Ectodermal cell (in vitro differentiated cells): ENCODE measurements at regions not wholly inside any gene's neighbourhood (a gene's known extent, or its start where the extent isn't known, plus 50 kb on each side); places are given as distances from the start of the nearest gene placed in this dataset.

Source experiments
- H3K27ac ChIP-seq: 2 replicates; pipeline ENCODE4 v1.7.0; 2013; ENCODE audit warnings: mild to moderate bottlenecking, low read depth, low read length; ENCODE audit not compliant: insufficient read depth, poor library complexity, severe bottlenecking
- H3K27me3 ChIP-seq: 2 replicates; pipeline ENCODE4 v1.7.0; 2013; ENCODE audit warnings: mild to moderate bottlenecking, low read length; ENCODE audit not compliant: insufficient read depth, control insufficient read depth, poor library complexity, severe bottlenecking
- H3K36me3 ChIP-seq: one replicate; pipeline ENCODE4 v1.7.0; 2013; ENCODE audit warnings: low read length; ENCODE audit not compliant: control insufficient read depth, insufficient read depth
- H3K4me1 ChIP-seq: one replicate; pipeline ENCODE4 v1.7.0; 2013; ENCODE audit warnings: low read length; ENCODE audit not compliant: control insufficient read depth, insufficient read depth
- H3K4me3 ChIP-seq: 2 replicates; pipeline ENCODE4 v1.7.0; 2013; ENCODE audit warnings: low read depth, low read length, control low read depth; ENCODE audit not compliant: insufficient read depth
- H3K9me3 ChIP-seq: 2 replicates; pipeline ENCODE4 v1.7.0; 2013; ENCODE audit warnings: mild to moderate bottlenecking, low read length, moderate library complexity; ENCODE audit not compliant: control insufficient read depth
- WGBS, 2 experiments: methylation state at CpG; one replicate each; pipeline ENCODE4 v1.1.7; 2013; ENCODE audit warnings: missing lambda C conversion rate in 2 of 2; 5-methylcytosine and 5-hydroxymethylcytosine counted together

DNA sequence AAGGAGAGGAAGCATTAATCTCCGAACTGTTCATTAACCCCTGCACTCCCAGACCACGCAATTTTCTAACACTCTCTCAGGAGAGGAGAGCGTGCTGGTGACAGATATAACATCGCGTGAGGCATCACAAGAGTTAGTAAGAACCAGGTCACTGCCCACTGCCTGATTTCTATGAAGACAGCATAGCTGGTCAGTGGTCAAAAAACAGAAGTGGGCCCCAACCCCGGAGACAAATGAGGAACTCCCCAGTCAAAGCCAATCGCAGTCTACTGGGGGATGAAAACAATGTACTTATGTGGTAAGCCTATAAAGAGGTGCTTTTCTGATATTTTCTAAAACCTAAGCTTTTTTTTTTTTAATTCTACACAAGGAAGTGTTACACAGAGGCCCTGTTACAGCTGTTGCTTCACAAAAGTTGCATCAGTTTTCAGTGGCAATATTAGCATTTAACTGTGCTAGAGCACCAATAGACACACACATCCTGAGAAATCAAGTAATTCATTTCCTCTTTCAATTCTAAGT, 231.8 kb upstream of the IRF2BP2 start:
- no peaks in the 10 kb centered on the region for H3K9me3 ChIP-seq
- 93 to 94% methylated on average over 6 to 7 of the region's 7 CpGs for WGBS, 2 experiments
- H3K36me3 ChIP-seq = no peaks in the 10 kb centered on the region
- no peak overlapping the region for H3K27ac ChIP-seq
- no peaks in the 10 kb centered on the region for H3K27me3 ChIP-seq
- no peaks in the 10 kb centered on the region for H3K4me1 ChIP-seq
- H3K4me3 ChIP-seq = no peak overlapping the region

DNA sequence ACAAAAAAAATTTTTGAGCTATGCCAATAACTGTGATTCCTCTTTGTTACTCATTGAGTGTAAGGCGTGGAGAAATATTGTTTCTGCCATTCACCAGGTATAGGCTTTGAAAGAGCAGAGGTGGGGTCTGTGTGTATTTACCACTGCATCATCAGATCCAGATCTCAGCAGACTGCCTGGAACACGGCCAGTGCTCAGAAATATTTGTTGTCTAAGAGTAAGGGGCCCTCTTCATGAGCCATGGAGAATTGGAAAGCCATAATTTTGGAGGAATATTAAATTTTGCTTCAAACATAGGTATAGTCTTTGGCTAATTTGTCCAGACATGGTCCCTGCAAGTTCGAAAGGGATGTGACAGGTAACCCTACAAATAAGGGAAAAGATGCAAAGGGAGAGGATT, 231.3 kb upstream of the IRF2BP2 start:
- H3K4me1 ChIP-seq = no peaks in the 10 kb centered on the region
- H3K9me3 ChIP-seq = no peaks in the 10 kb centered on the region
- no peak overlapping the region for H3K4me3 ChIP-seq
- no peak overlapping the region for H3K27ac ChIP-seq
- H3K36me3 ChIP-seq = no peaks in the 10 kb centered on the region
- 88% methylated on average over 3 of the region's 3 CpGs for WGBS, 2 experiments
- no peaks in the 10 kb centered on the region for H3K27me3 ChIP-seq

DNA sequence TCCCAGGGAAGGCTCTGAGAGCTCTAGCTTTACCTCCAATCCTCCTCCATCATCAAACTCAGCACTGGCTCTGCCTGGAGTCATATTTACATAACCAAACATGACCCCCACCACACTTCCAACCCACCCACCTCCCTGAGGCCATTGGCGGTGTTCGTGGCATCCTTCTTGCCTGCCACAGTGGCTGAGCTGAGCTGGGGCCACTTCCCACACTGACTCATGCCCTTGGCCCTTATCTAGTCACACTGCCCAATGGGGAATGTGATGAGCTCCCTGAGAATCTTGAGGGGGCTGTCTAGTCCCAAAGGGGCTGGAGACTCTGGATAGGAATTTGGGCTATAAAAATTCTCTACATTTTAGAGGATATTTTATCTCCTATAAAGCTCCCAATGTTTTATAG, 230.9 kb upstream of the IRF2BP2 start:
- Histone ChIP-seq H3K4me1 (no peaks in the 10 kb centered on the region), H3K27ac (no peak overlapping the region), H3K4me3 (no peak overlapping the region), H3K9me3 (no peaks in the 10 kb centered on the region), H3K36me3 (no peaks in the 10 kb centered on the region), H3K27me3 (no peaks in the 10 kb centered on the region)
- WGBS, 2 experiments = 95 to 100% methylated on average over 2 of the region's 2 CpGs

DNA sequence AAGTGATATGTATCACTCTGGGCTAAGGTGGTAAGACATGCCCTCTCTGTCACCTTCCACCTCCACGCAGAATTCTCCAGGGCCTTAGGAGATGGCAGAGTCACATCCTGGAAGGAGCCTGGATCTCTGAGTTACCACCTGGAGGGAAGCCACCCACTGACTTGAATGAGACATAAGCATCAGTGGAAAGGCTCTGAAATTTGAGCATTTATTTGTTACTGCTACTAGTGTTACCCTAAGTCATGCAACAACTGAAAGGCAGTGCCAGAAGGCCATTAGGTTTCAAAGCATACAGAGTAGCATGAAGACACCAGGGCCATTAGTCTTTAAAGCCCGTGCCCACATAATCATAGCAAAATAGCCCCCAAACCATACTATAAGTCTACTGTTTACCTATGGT, 230.3 kb upstream of the IRF2BP2 start:
- 94 to 97% methylated on average over 2 of the region's 2 CpGs for WGBS, 2 experiments
- no peak overlapping the region for H3K4me3 ChIP-seq
- H3K9me3 ChIP-seq = no peaks in the 10 kb centered on the region
- H3K27ac ChIP-seq = no peak overlapping the region
- H3K4me1 ChIP-seq = no peaks in the 10 kb centered on the region
- no peaks in the 10 kb centered on the region for H3K27me3 ChIP-seq
- H3K36me3 ChIP-seq = no peaks in the 10 kb centered on the region

DNA sequence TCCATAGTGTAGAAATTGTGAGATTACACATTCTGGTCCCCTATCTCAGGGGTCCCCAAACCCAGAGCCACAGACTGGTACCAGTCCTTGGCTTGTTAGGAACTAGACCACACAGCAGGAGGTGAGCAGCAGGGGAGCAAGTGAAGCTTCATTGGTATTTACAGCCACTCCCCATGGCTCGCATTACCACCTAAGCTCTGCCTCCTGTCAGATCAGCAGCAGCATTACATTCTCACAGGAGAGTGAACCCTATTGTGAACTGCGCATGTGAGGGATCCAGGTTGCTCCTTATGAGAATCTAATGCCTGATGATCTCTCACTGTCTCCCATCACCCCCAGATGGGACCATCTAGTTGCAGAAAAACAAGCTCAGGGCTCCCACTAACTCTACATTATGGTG, 229.7 kb upstream of the IRF2BP2 start:
- Histone ChIP-seq H3K27me3 (no peaks in the 10 kb centered on the region), H3K9me3 (no peaks in the 10 kb centered on the region), H3K27ac (no peak overlapping the region), H3K4me3 (no peak overlapping the region), H3K4me1 (no peaks in the 10 kb centered on the region), H3K36me3 (no peaks in the 10 kb centered on the region)
- WGBS, 2 experiments = 93 to 97% methylated on average over 2 of the region's 2 CpGs

DNA sequence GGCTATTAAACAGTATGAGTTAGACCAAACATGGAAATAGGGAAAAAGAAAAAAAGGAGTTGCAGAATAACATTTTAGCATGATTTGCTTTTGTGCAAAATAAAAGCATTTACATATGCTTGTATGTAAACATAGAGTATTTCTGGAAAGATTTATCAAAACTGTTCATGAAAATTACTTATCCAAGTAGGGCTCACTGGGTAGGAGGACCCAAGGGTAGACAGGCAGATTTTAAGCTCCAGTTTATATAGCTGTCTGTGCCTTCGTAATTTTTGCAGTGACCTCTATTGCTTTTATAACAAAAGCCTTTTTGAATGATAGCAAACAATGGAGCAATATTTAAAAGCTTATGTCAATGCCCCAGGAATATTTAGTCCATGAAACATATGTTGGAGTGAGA, 228.8 kb upstream of the IRF2BP2 start:
- Histone ChIP-seq H3K4me3 (no peak overlapping the region), H3K9me3 (no peaks in the 10 kb centered on the region), H3K4me1 (no peaks in the 10 kb centered on the region), H3K27me3 (no peaks in the 10 kb centered on the region), H3K36me3 (no peaks in the 10 kb centered on the region), H3K27ac (no peak overlapping the region)
- WGBS, 2 experiments = 100% methylated on average over 1 of the region's 1 CpG

DNA sequence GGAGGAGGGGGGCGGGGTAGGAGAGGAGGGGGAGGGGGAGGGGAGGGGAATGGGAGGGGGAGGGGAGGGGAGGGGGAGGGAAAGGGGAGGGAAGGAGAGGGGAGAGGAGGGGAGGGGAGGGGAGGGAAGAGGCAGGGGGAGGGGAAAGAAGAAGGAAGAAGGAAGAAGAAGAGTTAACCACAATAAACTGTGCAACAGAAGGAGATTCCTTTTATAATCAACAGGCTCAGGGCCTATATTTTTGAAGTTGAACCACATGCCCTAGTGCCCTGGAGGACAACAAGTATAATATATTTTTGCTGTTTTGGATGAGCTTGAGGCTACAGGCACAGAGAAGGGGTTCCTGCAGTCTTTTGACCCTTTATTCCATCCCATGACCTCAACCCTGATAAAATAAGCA, 228.2 kb upstream of the IRF2BP2 start:
- no peaks in the 10 kb centered on the region for H3K9me3 ChIP-seq
- H3K27ac ChIP-seq = no peak overlapping the region
- no peaks in the 10 kb centered on the region for H3K36me3 ChIP-seq
- H3K4me1 ChIP-seq = no peaks in the 10 kb centered on the region
- WGBS, 2 experiments = no CpG with 5 or more reads among the region's 1 CpG
- H3K27me3 ChIP-seq = no peaks in the 10 kb centered on the region
- H3K4me3 ChIP-seq = no peak overlapping the region

DNA sequence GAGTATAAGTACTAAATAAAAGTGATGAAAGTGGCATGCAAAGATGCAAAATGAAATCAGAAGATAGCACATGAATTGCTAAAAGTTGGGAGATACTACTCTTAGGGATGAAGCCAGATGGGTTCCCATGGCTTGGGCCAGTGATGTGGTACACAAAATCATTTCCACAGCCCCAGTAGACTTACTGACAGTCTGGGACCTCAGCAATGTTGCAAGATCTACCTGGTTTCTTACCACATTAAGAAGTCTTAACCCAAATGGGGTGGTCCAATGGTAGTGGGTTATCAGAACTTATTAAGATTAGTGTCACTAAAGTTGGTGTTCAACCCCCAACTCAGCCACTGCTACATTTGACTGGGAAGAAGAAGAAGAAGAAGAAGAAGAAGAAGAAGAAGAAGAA, 227.7 kb upstream of the IRF2BP2 start:
- Histone ChIP-seq H3K27me3 (no peaks in the 10 kb centered on the region), H3K4me3 (no peak overlapping the region), H3K4me1 (no peaks in the 10 kb centered on the region), H3K27ac (no peak overlapping the region), H3K9me3 (no peaks in the 10 kb centered on the region), H3K36me3 (no peaks in the 10 kb centered on the region)

DNA sequence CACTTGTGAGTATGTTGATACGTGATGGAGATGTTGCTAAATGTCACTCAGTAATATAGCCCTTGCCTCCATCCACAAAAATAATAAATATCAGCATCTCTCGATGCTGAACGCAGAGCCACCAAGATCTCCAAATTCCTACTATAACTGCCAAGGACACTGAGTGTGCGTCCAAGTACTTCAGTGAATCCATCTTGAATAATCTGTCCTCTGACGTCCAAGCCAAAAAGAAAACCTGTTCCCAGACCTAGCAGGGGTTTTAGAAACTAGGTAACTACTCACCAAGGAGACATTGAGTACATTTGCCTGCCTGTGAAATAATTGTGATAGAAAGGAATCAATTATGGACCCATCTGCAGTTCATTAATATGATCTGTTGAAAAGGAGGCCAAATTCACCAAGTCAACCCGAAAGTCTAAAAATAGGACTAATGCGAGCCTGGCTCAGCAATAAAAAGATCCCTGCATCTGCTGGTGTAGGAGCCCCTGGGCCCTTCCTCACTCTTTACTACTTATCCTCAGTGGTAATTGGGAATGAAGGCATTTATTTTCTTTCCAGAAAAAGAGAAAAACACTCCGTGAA, 226.9 kb upstream of the IRF2BP2 start:
- no peak overlapping the region for H3K4me3 ChIP-seq
- H3K27ac ChIP-seq = no peak overlapping the region
- WGBS, 2 experiments = 93 to 96% methylated on average over 8 of the region's 8 CpGs
- no peaks in the 10 kb centered on the region for H3K9me3 ChIP-seq
- H3K27me3 ChIP-seq = no peaks in the 10 kb centered on the region
- H3K36me3 ChIP-seq = no peaks in the 10 kb centered on the region
- H3K4me1 ChIP-seq = no peaks in the 10 kb centered on the region

DNA sequence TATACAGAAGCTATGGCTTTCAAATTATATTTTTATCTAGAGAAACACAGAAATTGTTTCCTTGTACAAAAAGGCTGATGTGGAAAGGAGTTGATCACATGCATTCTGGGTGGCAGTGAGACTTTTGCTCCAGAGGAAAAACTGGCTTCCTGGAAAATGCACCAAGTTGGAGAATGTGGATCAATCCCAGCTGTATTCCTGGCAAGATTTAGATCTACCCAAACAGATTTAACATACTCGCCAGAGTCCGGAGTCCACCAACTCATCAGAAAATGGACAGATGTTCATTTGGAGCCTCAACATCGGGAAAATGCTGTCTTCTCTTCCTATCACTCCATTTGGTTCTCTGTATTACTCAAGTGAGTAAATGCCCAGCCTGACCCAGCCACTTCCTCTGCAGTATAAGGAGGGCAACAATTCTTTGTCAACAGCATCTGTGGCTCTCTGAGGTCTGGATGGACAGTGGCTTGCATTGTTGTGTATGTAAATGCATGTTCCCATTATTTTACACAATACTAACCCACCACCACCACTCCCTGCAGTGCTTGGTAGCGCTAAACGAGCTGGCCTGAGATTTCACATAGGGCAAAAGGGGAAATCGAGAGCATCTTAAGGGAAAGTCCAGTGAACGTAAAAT, 226.2 kb upstream of the IRF2BP2 start:
- Histone ChIP-seq H3K36me3 (no peaks in the 10 kb centered on the region), H3K4me1 (no peaks in the 10 kb centered on the region), H3K4me3 (no peak overlapping the region), H3K9me3 (no peaks in the 10 kb centered on the region), H3K27ac (no peak overlapping the region), H3K27me3 (no peaks in the 10 kb centered on the region)
- WGBS, 2 experiments = 90 to 92% methylated on average over 7 of the region's 7 CpGs
